SW480 (cell line): ENCODE measurements at regions not wholly inside any gene's neighbourhood (a gene's known extent, or its start where the extent isn't known, plus 50 kb on each side); places are given as distances from the start of the nearest gene placed in this dataset.
A peak's percentile ranks its signal among the peaks of the same experiment; 100 is the strongest.

Experiments used
- DNase-seq: peaks from one replicate; pipeline ENCODE4 v3.0.0-alpha.2; 2016; ENCODE audit warnings: low spot score

DNA sequence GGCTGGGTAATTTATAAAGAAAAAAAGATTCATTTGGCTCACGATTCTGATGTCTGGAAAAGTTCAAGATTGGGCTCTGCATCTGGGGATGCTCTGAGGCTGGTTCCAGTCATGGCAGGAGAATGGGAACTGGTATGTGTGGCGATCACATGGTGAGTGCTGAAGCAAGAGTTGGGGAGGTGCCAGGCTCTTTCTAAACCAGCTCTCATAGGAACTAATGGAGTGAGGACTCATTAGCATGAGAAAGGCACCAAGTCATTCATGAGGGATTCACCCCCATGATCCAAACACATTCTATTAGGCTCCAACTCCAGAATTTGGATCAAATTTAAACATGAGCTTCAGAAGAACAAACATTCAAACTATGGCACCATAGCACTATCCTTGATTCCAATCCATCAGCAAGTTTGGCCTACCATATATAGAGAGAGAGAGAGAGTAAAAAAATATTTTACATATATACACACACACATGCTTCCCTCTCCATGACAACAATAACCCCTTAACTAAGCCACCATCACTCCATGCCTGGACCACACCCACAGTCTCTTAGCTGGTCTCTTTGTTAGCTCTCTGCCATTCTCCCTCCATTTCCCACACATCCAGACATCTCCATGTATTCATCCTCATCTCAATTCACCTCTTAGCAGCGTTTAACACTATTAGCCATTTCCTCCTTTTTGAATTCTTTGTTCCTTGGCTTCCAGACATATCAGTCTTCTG lies 57.9 kb downstream of the NPY start:
- DNase-seq, result no peak

DNA sequence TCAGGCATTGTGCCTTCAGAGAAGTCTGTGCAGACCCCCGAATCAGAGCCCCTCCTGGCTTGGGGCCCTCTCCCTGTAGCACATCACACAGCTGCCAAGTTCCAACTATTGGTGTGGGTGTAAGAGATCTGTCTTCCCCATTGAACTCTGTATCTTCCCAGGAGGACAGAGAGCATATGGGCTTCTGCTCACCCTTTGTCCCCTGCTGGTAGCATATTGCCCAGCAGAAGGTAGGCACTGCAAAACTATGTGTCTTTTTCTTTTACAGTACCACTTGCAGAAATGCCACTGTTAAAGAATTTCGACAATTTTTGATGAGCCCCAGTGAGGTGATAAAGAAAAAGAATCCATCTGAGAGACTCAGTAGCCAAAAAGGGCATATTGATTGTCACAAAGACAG lies 59.6 kb downstream of the NPY start:
- DNase-seq, result no peak

DNA sequence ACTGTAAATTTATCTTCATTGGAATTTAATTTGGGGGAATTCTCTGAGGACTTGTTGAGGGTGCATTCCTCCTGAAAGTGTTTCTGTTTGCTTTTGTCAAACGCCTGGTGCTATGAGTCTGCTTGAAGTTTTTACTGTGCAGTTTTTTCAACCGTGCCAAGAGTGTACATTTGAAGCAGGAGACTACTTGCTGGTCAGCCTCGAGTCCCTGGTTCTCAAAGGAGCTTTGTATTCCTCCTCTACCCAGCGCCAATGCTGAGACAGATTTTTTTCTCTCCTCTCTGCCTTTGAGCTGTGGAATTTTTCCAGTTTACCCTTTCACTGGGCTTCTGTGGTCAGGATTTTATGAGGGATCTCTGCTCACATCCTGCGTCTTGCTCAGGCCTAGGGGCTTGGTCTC lies 62.1 kb downstream of the NPY start:
- DNase-seq, result no peak

DNA sequence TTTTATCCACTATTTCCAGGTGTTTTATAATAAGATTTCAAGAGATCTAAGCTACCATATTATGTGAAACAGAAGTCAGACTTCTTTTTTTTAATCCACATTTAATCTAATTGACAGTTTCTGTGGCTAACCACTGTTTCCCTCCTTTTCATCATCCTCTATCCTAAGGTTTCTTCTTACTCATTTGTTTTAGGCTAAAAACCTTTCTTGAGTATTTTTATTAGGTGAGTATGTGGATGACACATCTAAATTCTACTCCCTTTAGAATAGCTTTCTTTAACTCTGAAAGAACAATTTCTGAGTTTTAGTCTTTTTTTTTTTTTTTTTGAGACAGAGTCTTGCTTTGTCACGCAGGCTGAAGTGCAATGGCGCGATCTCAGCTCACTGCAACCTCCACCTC lies 62.7 kb downstream of the NPY start:
- no peak for DNase-seq

DNA sequence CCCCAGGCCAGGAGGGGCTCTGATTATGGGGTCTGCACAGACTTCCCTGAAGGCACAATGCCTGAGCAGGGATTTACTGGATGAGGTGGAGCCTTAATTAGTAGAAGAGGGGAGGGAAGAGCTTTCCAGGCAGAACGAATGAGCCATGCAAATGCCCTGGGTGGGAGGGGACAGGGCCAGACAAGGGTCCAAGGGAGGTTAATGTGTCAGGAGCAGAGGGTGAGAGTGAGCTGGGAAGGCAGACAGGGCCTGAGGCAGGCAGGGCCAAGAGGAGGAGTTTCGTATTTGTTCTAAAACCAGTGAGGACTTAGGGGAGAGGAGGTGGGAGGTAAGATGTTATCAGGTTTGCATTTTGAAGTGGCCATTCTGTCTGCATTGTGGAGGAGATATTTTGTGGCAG lies 65.3 kb downstream of the NPY start:
- DNase-seq, result no peak

DNA sequence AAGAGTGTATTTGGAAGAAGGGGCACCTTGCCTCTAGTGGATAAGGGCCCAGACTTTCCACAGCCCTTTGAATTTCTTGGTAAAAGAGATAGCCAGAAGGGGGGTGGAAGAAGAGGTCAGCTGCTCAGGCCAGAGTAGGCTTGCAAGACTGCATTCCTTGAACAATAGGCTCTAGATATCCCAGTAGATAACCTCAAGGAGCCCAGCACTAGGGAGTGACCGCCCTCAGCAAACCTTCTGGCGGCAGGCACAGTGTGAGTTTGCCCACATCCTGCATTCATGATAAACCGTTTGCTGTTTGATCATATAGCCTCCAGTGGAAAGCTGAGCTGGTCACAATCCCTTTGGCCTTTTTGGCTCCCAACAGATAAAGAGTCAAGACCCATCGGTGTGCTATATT lies 70.5 kb downstream of the NPY start:
- DNase-seq, result no peak

DNA sequence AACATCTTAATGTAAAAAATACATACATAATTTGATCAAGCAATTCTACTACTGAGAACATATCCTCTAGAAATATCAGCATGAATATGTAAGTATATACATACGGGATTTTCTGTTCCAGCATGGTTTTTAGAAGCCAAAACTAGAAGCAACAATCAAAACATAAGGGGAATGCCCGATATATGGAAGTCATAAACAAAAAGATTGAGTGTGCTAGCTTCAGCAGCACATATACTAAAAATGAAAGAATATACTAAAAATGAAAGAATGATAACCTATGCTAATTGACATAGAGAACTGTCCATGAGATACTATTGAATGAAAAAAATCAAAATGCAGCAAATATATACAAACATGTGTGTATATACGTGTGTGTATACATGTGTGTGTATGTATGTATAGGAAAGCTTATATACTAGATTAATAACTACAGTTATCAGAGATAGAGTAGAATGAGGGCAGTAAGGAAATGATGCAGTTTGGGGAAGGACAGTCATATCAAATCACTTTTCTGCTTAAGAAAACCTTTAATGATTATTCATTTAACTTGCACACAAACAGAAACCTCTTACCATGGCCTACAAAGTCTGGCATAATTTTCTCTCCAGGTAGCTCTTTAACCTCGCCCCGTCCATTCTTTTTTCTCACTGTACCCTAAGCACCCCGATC lies 72.9 kb downstream of the NPY start:
- DNase-seq, result no peak

DNA sequence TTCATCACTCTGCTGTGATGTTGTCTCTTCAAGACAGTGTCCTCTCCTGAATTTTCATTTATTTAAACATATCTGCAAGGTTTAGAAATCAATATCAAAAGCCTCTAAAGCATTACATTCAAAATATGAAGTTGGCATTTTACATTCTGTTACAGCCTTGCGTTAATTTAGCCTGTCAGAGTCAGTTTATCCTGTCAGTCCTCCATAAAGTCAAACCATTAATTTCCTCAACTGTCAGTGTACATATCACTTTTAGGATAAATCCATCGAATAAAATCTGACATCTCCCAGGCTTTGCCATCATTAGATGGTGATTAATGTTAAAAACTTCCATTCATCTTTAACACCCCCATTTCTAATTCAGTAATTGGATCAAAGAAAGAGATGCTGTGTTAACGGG lies 77.0 kb downstream of the NPY start:
- DNase-seq, result no peak

DNA sequence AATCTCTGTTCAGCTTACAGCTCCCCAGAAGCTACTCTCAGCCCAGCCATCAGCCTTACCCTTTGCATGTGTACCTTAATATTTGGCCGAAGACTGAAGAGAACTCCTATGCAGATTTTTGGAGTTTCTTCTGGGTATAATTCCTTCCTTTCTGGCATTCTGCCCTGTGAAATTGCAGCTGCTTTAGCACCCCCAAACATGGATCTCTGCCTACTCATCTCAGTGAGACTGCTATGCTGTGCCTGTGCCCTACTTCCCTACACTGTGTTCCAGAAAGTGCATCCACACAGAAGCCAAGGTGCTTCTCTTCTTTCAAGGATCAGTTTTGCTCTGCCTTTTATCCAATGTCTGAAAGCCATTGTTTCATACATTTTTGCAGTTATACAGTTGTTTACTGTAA lies 81.6 kb downstream of the NPY start:
- no peak for DNase-seq

DNA sequence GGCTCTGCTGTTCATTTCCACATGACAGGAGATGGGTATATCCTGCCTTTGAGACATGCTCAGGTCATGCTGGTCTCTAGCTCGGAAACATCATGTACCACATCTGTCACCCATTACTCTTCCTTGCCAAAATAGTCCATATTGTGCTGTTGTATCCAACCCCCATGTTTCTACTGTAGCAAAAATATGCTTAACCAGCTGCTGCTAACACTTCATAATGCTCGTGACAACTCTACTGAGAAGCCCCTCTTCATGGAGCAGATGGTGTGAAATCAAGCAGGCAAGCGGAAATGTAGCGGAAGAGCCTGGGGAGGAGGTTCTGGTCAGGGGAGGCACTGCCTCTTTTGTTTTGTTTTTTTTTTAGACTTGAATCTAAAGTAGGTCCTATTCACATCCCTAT lies 82.9 kb downstream of the NPY start:
- DNase-seq, result no peak

DNA sequence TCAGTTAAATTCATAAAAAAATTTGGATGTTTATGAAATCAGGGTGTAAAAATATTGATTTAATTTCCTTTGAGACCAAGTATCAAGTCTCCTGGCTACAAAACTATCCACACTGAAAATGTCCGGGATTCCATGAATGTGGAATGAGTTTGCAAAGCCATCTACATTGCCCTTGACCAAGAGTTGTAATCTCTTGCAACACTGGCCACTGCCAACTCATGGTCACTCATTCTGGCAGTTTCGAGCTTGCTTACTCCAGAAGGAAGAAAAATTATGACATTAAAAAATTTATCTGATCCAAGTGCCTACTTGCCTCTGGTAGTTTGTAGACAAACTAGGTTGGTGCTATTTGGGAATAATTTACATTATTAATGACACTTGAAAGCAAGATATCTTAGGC lies 84.2 kb downstream of the NPY start:
- no peak for DNase-seq

DNA sequence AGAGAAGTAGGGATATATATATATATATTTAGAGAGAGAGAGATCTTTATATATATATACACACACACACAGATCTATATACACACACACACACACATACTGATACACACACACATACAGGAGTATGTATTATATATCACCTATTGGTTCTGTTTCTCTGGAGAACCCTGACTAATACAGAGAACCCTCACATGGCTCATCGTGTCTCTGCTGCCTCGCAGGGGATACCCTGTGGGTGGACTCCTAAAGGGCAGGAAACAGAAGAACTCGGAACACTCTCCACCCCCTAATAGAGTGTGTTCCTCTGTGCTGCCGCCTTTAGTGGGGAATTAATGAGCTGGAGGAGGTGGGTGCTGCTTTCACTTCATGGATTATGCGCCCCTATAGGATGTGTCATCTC lies 86.6 kb downstream of the NPY start:
- DNase-seq, result no peak

DNA sequence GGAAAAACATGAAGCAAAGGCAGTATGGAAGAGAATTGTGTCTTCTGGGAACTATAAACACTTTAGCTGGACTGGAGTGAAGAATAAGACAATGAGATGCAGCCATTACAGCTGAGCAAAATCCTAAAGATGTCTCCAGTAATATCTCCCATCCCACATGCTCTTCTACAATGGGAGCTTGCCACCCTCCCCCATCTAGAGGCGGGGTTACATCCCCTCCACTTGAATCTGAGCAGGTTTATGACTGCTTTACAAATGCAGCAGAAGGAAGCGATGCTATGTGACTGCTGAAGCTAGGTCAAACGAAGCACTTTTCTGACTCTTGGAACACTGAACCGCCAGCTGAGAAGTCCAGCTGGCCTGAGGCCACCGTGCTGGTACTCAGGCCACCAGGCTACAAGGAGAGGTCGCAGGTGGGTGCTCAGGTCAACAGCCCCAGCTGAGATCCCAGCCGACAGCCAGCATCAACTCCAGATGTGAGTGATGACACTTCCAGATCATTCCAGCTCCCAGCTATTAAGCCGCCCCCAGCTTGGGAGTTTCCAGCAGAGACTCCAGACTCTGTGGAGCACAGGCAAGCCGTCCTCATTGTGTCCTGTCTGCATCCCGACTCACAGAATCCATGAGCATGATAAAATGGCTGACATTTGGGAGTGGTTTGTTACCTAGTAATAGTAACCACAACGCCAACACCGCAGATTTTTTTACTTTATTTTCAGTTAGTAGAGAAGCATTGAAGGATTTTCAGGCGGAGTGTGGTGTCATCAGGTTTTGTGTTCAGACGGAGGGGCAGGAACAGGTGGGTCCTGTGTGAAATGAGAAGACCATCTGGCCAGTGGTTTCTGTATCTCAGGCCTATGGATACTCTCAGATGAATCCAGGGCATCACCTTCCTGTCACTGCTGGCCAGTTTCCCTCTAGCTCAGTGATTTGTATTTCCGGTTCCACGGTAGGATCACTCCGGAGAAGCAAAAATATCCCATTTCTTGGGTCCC lies 89.3 kb downstream of the NPY start:
- DNase-seq, result no peak

DNA sequence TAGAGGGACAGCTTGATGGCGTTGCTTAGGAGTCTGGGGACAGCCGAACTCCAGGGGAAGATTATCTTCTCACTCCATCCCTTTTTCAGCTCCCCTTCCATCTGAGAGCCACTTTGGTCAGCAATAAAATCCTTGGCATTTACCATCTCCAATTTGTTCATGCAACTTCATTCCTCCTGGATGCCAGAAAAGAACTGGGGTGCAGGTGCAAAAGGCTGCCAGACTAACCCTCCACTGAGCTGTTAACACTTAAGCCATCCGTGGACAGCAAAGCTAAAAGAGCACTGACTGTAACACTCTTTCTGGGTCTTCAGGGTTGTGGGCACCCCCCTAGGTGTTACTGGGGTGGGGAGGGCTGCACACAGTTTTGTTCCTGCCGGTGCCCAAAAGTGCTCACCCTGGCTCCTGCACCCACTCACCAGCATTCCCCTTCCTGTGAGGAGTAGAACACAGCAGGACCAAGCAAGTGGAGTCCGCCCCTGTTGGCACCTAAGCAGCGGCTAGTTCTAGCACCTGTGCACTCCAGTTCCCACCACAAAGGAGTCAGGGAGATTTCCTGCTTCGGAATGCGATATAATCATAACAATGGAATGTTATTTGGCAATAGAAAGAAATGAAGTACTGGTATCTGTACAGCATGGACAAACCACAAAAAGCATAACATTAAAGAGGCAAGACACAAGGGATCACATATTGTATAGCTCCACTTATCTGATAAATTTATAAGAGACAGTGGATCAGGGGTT lies 95.1 kb downstream of the NPY start:
- peak; percentile 98 for DNase-seq

DNA sequence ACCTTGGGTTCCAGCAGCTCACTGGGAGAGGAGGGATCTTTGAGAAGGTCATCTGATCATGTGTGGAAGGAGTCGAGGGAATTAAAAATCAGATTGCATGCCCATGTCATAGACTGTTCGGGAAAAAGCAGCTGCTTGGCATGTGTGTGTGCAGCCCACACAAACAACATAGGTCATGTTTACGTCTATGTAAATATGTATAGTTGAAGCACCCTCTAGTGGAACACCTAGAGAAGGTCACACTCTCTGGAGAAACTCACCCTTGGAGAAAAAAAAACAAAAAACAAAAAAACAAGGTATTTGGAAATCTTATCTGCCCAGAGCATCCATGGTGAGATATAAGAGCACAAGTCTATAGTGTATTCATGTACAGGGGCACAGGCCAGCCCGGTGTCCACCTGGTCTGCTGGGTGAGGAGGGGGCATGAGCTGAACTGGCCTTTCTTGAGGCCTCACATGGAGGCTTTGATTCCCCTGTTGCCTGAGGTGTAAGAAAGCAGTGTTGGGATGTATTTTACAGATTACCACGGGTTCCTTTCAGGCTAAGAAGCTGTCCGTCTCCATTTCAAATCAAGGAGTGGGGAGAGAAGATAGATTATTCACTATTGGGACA lies 98.0 kb downstream of the NPY start:
- peak; percentile 76 for DNase-seq

DNA sequence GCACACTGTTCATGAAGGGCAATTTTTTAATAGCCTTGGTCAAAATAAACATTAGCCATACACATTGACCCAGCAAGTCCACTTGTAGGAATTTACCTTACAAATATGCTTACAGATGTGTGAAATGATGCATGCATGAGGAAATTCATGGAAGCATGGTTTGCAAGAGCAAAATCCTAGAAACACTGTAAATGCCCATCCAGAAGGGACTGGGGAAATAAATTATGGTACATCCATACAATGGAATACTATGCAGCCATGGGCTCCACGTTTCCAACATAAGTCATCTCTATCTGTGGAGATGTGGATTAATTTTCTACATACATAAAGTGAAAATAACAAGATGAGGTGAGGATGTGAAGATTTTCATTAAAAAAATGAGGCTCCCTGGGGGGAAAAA lies 99.1 kb downstream of the NPY start:
- no peak for DNase-seq

DNA sequence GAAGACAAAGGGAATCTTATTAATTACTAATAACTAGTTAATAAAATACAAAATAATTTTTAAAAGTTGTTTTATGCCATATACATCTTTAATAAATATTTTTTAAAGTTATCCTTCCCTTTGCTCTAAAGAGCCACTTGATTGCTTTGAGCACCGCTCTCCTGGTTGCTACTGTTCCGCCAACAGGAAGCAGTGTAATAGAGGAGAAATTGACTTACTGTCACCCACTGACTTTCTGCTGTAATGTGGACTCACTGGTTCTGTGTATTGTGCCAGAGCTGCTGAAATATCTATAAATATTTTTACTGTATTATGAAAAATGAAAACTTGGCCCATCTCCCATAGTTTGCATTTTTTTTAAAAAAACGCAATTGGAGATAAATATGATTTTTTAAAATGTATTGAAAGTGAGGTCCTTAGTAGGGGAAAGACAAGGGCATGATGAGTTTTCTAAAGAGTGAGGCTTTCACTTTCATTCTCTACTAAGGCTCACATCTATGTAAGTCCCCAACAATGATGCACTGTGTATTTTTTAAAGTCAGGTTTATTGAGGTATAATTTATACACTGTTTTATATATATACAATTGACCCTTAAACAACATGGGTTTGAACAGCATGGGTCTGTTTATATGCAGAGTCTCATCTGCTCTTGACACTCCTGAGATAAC lies 100.5 kb downstream of the NPY start:
- DNase-seq, result no peak

DNA sequence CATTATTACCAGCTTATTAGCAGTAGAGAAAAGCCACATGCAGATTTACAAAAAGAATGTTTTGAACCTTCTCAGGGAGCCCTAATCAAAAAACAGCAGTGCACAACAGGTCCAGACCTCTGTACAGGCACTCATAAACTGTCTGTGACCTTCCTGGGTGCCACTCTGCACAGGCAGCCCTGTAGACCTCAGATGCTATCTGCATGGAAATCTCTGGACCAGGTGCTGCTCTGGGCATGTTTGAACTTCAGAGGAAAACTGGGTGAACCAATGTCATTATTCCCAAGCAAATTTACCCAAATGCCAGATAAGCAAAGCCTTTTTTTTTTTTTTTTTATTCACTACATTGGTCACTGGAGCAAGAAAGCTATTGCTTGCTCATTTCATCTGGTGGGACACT lies 104.2 kb downstream of the NPY start:
- no peak for DNase-seq

DNA sequence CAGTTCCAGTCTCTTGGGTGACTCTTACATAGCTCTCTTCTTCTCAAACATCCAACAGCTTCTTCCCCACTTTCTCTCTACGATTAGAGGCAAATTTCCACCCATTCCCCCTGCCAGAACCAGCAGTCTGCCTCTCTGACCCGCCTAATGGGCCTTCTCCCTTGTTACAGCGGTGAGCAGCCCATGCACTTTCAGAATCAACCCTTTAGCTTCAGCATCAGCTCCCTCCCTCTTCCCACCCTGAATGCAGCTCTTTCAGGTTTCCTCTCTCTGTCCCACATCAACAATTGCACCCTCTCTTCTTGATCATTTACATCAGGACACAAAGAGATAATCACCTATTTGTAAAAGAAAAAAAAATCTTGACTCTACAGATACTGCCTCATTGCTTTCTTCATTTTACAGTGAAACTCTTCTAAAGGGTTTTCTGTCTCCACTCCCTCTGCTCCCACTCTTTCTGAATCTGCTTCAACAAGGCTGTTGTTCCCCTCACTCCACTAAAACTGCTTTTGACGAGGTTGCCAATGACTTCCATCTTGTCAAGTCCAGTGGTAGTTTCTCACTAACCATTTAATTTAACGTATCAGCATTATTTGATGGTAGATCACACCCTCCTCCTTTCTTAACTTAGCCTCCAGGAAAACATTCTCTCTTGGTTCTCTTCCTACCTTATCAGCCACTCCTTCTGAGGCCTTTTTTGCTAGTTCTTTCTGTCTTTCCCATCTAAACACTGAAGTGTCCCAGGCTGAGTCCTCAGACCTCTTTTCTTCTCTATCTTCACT lies 106.6 kb downstream of the NPY start:
- DNase-seq, result no peak

DNA sequence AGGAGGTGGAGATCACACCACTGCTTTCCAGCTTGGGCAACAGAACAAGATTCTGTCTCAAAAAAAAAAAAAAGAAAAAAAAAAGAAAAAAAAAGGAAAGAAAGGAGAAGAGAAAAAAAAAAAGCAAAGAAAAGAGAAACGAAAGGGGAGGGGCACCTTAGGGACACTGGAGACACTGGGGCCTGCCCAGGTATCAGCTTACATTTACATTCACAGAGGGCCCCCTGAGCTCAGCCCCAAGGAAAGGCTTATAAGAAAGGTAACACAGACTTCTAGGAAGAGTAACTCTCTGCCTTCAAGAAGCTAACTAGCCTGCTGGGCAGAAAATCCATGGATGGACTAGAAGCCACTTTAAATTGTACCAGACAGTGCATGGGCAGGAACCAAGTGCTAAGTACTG lies 108.8 kb downstream of the NPY start:
- DNase-seq, result no peak
